Adipose tissue (tissue), 3 donors: ENCODE measurements at regions not wholly inside any gene's neighbourhood (a gene's known extent, or its start where the extent isn't known, plus 50 kb on each side); places are given as distances from the start of the nearest gene placed in this dataset.

Experiments used
- H3K27ac ChIP-seq: one replicate; pipeline ENCODE4 v1.5.1; 2013; ENCODE audit warnings: low read depth, low read length
- WGBS, 3 donors: extraction: QIAGEN DNeasy Blood & Tissue Kit; methylation state at CpG; one replicate each; pipeline ENCODE4 v1.1.7; 2013; 5-methylcytosine and 5-hydroxymethylcytosine counted together
- donor health status: healthy with polysubstance abuse.
- donor health status: Bipolar disorder and iron deficiency.
- donor health status: healthy.

GRCh38 chr1:244341455-244342450 is 110.0 kb downstream of the ADSS2 start:
- H3K27ac ChIP-seq: no peak overlapping the region
- WGBS, 3 donors: 35 to 50% (median 39%) methylated on average over 16 of the region's 16 CpGs

GRCh38 chr1:244344001-244344400 is 107.7 kb downstream of the ADSS2 start:
- WGBS, 3 donors: 82 to 94% (median 86%) methylated on average over 6 of the region's 6 CpGs
- H3K27ac ChIP-seq: no peak overlapping the region

GRCh38 chr1:244346972-244347618 is 104.6 kb downstream of the ADSS2 start:
- H3K27ac ChIP-seq: no peak overlapping the region
- 44 to 86% (median 72%) methylated on average over 6 of the region's 6 CpGs for WGBS, 3 donors

GRCh38 chr1:244347942-244348341 is 103.8 kb downstream of the ADSS2 start:
- 62 to 76% (median 71%) methylated on average over 3 of the region's 3 CpGs for WGBS, 3 donors
- no peak overlapping the region for H3K27ac ChIP-seq

GRCh38 chr1:244349103-244349531 is 102.6 kb downstream of the ADSS2 start:
- no peak overlapping the region for H3K27ac ChIP-seq
- 43 to 91% (median 57%) methylated on average over 8 of the region's 8 CpGs for WGBS, 3 donors

GRCh38 chr1:244349581-244350001 is 102.1 kb downstream of the ADSS2 start:
- 15 to 68% (median 21%) methylated on average over 8 of the region's 8 CpGs for WGBS, 3 donors
- H3K27ac ChIP-seq: no peak overlapping the region

GRCh38 chr1:244350027-244350426 is 101.7 kb downstream of the ADSS2 start:
- no peak overlapping the region for H3K27ac ChIP-seq
- WGBS, 3 donors: 54 to 68% (median 55%) methylated on average over 6 of the region's 6 CpGs

GRCh38 chr1:244352156-244352830 is 99.4 kb downstream of the ADSS2 start:
- WGBS, 3 donors: 68 to 92% (median 79%) methylated on average over 7 of the region's 7 CpGs

GRCh38 chr1:244353551-244354091 is 98.1 kb downstream of the ADSS2 start:
- no peak overlapping the region for H3K27ac ChIP-seq
- WGBS, 3 donors: 22 to 77% (median 25%) methylated on average over 7 of the region's 7 CpGs

More at GRCh38 chr1:244352156-244352830, 99.4 kb downstream of the ADSS2 start:
- no peak overlapping the region for H3K27ac ChIP-seq

GRCh38 chr1:244354810-244355278 is 96.9 kb downstream of the ADSS2 start:
- H3K27ac ChIP-seq: no peak overlapping the region
- 47 to 92% (median 55%) methylated on average over 5 of the region's 5 CpGs for WGBS, 3 donors

- no peak overlapping the region for H3K27ac ChIP-seq
- 65 to 88% (median 80%) methylated on average over 1 of the region's 1 CpG for WGBS, 3 donors
These were observed 95.3 kb downstream of the ADSS2 start for GRCh38 chr1:244356376-244356775.
